ENCODE measurements at regions not wholly inside any gene's neighbourhood (a gene's known extent, or its start where the extent isn't known, plus 50 kb on each side); places are given as distances from the start of the nearest gene placed in this dataset.

GRCh38 chr1:213531369-213532310 lies 456.1 kb upstream of the PROX1 start:
- Histone ChIP-seq H3K4me2 (ENCODE audit: low read length) (no peak overlapping the region), H3K4me3 (ENCODE audit: low read length) (no peak overlapping the region), H3K27ac (ENCODE audit: low read length) (no peak overlapping the region), H2AFZ (ENCODE audit: low read length) (no peak overlapping the region), H3K9ac (ENCODE audit: low read length) (no peak overlapping the region), H3K9me2 (replicated peaks; ENCODE audit: low read length) (peaks cover 4% of the 10 kb centered on the region; the same call in 1 of the 2 replicates), H3K27me3 (ENCODE audit: low read length) (peaks cover 38% of the 10 kb centered on the region; the same call in 1 of the 2 replicates), H3K9me3 (ENCODE audit: low read length) (no peaks in the 10 kb centered on the region; the same call in 1 of the 2 replicates), H3F3A (ENCODE audit: low read length, unreplicated experiment) (no peaks in the 10 kb centered on the region), H3K4me1 (ENCODE audit: insufficient read depth, low read length) (no peaks in the 10 kb centered on the region), H3K36me3 (ENCODE audit: low read depth, low read length) (no peaks in the 10 kb centered on the region), H4K20me1 (ENCODE audit: low read length) (no peaks in the 10 kb centered on the region), H3K79me2 (ENCODE audit: low read length) (no peaks in the 10 kb centered on the region)
- POLR2A ChIA-PET (ENCODE audit: unreplicated experiment): no interaction called here
- BruUV-seq (replicated peaks): no TSS peak
- ATAC-seq: no peak
- TF ChIP-seq EZH2phosphoT487 (IDR thresholded peaks at IDR 0.05; ENCODE audit: borderline replicate concordance, low read length): no peak
- no peak for TF ChIP-seq CTCF (conservative IDR thresholded peaks at IDR 0.05; ENCODE audit: low read depth, low read length)
- no peak for TF ChIP-seq EZH2 (IDR thresholded peaks at IDR 0.05; ENCODE audit: low read length, unreplicated experiment)
- CTCF ChIA-PET: no interaction called here
- DNase-seq: no peak
- intact Hi-C loops (cut with micrococcal nuclease): no loop called here

DNA sequence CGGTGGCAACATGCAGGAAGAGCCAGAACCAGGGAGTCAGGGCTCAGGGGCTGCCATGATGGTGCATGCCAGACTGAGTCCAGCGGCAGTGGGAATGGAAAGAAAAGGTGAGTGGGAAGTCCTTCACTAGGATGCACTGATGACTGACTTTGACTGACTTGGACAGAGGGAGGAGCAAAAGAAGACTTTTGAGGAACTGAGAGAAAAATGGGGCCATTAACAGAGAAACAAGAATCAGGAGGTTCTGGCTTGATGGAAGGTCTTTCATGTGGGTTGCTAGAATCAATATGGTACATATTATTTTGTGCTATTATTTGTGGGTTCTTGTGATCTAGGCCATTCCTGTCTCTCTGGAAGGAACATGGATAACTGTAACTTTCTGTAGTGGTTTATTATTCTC lies 454.6 kb upstream of the PROX1 start:
- Histone ChIP-seq H4K20me1 (ENCODE audit: low read length) (no peaks in the 10 kb centered on the region), H3K27ac (ENCODE audit: low read length) (no peak overlapping the region), H3K4me3 (ENCODE audit: low read length) (no peak overlapping the region), H3K4me2 (ENCODE audit: low read length) (no peak overlapping the region), H3K4me1 (ENCODE audit: insufficient read depth, low read length) (no peaks in the 10 kb centered on the region), H3K27me3 (ENCODE audit: low read length) (peaks cover 40% of the 10 kb centered on the region; the same call in 1 of the 2 replicates), H2AFZ (ENCODE audit: low read length) (no peak overlapping the region), H3F3A (ENCODE audit: low read length, unreplicated experiment) (no peaks in the 10 kb centered on the region), H3K79me2 (ENCODE audit: low read length) (no peaks in the 10 kb centered on the region), H3K9ac (ENCODE audit: low read length) (no peak overlapping the region), H3K36me3 (ENCODE audit: low read depth, low read length) (no peaks in the 10 kb centered on the region), H3K9me3 (ENCODE audit: low read length) (no peaks in the 10 kb centered on the region; the same call in 1 of the 2 replicates), H3K9me2 (replicated peaks; ENCODE audit: low read length) (peaks cover 4% of the 10 kb centered on the region; the same call in 1 of the 2 replicates)
- ChIA-PET CTCF (no interaction called here), POLR2A (ENCODE audit: unreplicated experiment) (no interaction called here)
- BruUV-seq (replicated peaks): no TSS peak
- intact Hi-C loops (cut with micrococcal nuclease): no loop called here
- DNase-seq (no peak), ATAC-seq (no peak)
- TF ChIP-seq EZH2 (IDR thresholded peaks at IDR 0.05; ENCODE audit: low read length, unreplicated experiment) (no peak), CTCF (conservative IDR thresholded peaks at IDR 0.05; ENCODE audit: low read depth, low read length) (no peak), EZH2phosphoT487 (IDR thresholded peaks at IDR 0.05; ENCODE audit: borderline replicate concordance, low read length) (no peak)

DNA sequence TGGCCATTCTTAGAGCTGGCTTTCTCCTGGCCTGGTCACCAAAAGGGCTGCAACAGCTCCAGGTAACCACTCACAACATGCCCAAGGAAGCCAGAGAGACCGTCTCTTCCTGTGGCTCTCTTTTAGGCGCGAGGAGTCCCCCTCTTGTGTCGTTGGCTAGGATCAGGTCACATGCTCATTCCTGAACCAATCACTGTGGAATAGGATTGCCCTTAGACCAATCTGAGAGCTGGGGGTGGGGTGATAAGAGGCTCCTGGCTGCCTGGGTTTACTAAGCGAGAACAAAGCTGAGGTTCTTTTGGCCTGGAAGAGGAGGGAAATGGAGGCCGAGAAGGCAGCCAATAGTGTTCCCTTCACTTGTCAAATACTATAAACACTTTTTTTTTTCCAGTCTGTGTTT lies 452.1 kb upstream of the PROX1 start:
- POLR2A ChIA-PET (ENCODE audit: unreplicated experiment): no interaction called here
- Histone ChIP-seq H3K9me2 (replicated peaks; ENCODE audit: low read length) (no peaks in the 10 kb centered on the region), H3K27me3 (ENCODE audit: low read length) (peaks cover 58% of the 10 kb centered on the region; the same call in 1 of the 2 replicates), H3K4me1 (ENCODE audit: insufficient read depth, low read length) (no peaks in the 10 kb centered on the region), H3K36me3 (ENCODE audit: low read depth, low read length) (no peaks in the 10 kb centered on the region), H3K79me2 (ENCODE audit: low read length) (no peaks in the 10 kb centered on the region), H3K27ac (ENCODE audit: low read length) (no peak overlapping the region), H3F3A (ENCODE audit: low read length, unreplicated experiment) (no peaks in the 10 kb centered on the region), H2AFZ (ENCODE audit: low read length) (no peak overlapping the region), H3K9ac (ENCODE audit: low read length) (no peak overlapping the region), H3K9me3 (ENCODE audit: low read length) (no peaks in the 10 kb centered on the region), H3K4me2 (ENCODE audit: low read length) (no peak overlapping the region), H4K20me1 (ENCODE audit: low read length) (no peaks in the 10 kb centered on the region), H3K4me3 (ENCODE audit: low read length) (no peak overlapping the region)
- no peak for ATAC-seq
- BruUV-seq (replicated peaks): no TSS peak
- TF ChIP-seq EZH2 (IDR thresholded peaks at IDR 0.05; ENCODE audit: low read length, unreplicated experiment): no peak
- CTCF ChIA-PET: no interaction called here
- intact Hi-C loops (cut with micrococcal nuclease): no loop called here
- no peak for DNase-seq

Measured in PC-3 (cell line).